NCI-H1417 treated with DMSO at 0.1 percent for 48 hours (cell line): ENCODE measurements at regions not wholly inside any gene's neighbourhood (a gene's known extent, or its start where the extent isn't known, plus 50 kb on each side); places are given as distances from the start of the nearest gene placed in this dataset.
"Not testable (repeated sequence)": the region's sequence is repeated elsewhere in the genome, so short reads cannot be mapped to it uniquely, and the experiment has no call there.

Experiments
- DNase-seq: peaks from one replicate; lab custom pipeline; 2025; lab: John Stamatoyannopoulos, UW

DNA sequence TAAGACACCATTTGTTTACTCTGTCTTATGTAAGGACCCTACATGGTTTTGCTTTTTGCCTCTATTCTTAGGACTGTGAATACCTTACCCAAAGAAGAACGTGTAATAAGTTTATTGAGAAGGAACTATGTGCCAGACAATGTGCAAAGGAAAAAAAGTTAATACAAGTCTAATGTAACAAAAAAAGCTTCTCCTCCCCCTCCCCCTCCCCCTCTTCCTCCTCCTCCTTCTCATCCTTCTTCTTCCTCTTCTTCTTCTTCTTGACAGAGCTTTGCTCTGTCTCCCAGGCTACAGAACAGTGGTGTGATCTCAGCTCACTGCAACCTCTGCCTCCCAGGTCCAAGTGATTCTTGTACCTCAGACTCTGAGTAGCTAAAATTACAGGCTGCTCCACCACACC lies 50.9 kb upstream of the MITF start:
- no peak for DNase-seq

DNA sequence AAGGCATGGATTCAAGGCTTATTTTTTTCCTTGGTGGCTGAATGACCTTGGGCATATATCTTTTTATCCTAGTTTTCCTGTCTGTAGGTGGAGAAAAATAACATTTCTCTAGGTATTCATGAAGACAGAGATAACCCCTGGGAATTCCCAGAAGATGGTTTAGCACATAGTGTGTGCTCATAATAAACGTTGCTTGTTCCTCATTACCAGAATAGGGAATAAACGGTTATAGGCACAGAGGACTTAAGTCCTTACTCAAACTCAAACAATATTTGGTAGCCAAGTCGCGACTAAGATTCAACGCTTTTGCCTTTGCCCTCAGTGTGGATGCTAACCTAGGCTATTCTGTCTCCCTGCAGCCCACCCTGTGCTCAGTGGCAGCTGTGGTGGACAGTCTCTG lies 51.6 kb upstream of the MITF start:
- DNase-seq: no peak

DNA sequence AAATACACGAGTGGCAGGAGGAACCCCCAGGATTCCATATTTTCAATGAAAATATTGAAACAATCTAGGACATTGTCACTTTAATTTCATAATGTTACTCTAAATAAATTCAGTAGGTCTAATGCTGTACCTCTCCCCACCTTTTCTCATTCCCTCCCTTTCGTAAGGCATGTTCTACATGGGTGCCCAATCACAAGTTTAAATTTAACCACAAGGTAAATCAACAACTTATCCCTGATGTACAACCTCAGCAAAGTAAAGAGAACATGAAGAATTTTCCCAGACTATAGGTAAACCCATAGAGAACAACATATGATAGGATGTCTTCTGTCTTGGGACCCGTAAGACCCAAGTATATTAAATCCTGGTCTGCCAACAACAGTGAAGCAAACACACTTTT lies 53.2 kb upstream of the MITF start:
- DNase-seq: no peak

DNA sequence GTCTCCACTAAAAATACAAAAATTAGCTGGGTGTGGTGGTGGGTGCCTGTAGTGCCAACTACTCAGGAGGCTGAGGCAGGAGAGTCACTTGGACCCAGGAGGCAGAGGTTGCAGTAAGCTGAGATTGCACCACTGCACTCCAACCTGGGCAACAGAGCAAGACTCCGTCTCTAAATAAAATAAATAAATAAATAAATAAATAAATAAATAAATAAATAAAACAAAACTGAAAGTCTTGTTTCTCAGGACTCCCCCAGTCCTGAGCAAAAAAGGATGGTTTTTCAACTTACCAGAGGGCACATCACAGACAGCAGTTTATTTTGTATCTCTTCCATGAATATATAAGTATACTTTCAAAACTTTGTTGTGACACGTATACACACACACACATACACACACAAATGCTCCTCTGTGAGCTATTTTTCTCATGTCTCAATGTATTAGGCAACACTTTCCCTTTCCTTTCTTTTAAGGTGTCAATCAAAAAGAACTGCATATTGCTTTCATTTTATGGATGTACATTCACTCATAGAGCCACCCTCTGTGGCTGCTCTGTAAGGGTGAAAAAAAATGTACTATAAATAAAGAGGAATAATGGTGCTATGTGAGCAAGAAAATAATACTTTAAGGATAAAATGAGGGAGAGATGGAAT lies 54.8 kb upstream of the MITF start:
- no peak for DNase-seq

DNA sequence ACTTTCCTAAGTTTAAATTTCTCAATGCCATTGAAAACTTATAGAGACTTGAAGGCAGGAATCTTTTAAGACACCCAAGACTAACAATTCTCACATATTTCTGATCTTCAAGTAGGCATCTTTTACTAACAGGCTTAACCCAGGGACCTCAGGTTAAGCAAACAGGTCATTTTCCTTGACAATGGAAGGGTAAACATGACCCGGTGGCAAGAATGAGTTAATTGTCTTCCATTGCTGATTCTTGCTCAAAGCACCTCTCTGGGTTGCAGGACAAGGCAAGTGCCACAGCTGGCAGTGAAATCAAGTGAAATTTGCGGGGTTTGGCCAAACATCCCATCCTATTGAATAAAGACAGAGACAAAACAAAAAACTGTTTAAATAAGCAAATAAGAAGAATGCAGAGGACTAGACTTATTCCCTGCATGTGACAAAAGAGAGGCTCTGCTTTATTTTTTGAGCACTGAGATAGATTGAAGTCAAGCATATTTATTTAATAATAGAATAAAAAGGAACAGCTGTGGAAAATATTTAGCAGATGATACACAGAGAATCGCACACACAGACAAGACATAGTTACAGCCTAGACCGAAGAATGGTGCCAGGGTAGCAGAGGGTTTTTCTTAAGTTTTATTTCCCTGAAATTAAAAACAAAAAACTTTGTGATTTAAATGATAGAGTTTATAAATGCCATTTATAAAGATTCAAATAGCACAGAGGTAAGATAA lies 56.0 kb upstream of the MITF start:
- no peak for DNase-seq

DNA sequence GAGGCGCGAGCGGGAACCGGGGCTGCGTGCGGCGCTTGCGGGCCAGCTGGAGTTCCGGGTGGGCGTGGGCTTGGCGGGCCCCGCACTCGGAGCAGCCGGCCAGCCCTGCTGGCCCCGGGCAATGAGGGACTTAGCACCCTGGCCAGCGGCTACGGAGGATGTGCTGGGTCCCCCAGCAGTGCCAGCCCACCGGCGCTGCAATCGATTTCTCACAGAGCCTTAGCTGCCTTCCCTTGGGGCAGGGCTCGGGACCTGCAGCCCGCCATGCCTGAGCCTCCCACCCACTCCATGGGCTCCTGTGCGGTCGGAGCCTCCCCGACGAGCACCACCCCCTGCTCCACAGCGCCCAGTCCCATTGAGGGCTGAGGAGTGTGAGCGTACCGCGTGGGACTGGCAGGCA lies 61.8 kb upstream of the MITF start:
- DNase-seq: not testable (repeated sequence)

DNA sequence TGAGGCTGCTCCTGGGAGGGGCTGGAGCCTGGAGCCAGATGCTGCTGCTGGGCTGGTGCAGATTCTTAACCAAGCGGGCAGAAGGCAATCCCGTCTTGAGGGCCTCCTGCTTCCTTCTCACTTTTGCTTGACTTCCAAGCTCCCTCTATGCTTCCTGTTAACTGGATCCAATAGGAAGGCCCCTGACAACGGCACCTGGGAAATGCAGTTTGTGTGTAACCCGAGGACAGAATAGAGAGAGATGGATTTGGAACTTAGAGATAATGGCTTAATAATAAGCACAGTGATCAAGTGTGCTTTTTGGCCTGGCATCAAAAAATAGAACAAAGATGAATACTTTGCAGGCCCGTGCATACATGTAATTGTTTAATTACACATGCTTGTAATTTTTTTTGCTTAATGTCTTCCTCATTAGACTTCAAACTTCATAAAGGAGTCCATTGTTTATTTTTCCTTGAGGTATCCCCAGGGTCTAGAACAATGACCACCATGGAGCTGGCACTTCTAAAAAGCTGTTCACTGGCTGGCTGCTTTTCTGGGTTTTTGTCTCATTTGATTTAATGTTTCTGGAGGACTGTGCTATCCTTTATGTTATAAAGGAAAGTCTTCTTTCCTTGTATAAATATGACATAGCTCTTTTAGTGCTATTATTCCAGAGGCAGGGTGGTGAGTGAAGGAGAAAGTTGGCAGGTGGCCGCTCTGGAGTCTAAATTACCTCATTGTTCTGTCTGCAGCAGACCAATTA lies 63.3 kb upstream of the MITF start:
- no peak for DNase-seq

DNA sequence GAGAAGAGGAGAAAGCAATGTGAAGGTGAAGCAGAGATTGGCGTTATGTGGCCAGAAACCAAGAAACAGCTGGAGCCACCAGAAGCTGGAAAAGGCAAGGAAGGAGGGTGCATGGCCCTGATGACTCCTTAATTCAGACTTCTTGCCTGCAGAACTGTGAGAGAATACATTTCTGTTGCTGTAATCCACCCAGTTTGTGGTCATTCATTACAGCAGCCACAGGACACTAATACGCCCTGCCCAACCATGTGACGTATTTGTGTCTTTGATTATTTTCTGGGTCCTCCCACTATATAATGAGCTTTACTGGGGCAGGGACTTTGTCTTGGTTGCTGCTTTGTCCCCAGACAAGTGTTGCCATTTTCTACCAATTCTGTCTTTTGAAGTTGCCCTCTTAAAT lies 64.5 kb upstream of the MITF start:
- no peak for DNase-seq

DNA sequence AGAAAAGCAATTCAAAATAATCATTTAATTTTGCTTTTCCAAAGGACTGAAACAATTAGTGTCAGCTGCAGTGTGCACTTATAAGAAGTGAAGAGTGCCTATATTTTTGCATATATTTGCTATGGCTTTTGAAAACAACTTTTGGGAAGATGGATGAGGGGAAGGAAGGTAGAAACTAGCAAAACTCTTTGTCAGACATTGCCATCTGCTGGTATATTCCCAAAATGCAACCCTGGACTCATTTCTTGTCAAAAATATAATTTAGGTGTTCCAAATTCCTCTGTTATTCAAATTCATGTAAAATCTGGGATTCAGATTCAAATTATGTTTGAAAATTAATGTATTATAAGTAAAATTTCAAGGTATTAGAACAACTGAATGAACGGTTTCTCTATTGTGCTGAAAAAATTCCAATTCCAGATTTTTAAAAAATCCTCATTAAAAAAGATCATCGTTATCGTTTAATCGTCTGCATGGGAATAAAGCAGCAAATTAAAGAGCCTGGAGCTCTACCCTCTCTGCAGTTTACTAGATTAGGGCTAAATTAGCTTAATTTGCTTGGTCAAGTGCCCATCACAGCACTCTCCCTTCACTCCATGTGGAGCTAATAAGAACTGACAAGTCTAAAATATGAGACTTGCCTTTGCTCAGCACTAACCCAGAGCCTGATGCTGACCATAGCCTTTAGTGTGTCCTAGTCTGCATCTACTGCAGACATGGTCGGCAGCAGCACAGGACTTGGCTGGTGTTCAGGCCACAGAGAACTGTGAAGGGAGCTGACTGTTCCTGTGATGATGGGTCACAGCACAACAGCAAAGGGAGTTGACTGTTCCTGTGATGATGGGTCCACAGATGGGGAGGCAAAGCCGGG lies 67.9 kb upstream of the MITF start:
- no peak for DNase-seq

DNA sequence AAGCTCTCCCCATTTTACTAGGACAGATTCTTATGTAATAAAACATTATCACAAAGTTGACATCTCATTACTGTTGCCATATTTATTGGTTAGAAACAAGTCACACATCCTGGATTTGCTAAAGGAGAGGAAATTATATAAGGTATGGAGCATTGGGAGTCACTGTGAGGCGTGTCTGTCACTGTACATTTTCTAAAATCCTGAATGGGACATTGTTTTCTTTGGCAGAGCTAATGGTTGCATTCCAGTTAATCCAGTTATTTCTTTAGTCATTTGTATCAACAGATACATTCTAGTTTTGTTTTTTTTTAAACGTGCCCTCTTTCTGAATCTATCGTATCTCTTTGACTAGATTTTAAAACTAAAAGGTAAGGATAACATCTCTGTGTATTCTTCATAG lies 70.2 kb upstream of the MITF start:
- DNase-seq: no peak

DNA sequence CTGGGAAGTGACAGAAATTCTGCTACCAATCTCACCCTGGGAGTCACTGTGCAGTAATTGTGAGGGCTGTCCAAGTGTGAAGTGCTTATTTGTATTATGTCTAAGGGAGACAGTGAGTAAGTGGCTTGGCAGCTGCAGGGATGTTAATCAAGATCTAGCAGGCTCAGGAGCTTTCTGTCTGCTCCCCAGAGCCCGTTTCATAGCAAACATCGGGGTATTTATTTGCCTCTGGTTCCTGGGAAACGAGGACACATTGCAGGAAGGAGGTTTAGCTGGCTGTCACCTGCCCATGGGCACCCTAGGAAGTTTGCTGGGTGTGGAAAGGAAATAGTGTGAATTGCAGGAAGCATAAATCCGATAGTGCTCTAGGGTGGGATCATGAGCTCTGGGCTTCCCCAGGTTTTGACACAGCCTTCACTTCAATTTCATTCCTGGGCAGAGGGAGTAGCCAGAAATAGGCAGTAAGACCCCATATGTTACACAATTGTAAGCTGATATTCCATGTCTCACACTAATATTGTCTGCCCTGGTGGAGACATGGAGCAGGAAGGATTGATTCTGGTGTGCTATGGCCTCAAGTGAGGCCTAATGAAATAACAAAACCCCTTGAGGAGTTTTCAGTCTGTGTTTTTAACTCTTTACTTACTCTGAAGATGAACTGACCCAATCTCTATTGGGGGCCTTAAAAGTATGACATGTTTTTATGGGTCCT lies 74.1 kb upstream of the MITF start:
- peak; percentile 61 for DNase-seq

DNA sequence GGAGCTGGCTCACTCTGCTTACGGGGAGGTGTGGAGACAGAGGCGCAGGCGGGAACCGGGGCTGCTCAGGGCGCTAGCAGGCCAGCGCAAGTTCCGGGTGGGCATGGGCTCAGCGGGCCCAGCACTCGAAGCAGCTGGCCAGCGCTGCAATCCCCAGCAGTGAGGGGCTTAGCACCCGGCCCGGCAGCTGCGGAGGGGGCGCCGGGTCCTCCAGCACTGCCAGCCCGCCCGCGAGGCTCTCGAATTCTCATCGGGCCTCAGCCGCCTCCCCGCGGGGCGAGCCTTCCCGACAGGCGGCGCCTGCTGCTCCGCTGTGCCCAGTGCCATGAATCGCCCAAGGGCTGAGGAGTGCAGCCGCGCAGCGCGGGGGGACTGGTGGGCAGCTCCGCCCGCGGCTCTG lies 78.6 kb upstream of the MITF start:
- no peak for DNase-seq

DNA sequence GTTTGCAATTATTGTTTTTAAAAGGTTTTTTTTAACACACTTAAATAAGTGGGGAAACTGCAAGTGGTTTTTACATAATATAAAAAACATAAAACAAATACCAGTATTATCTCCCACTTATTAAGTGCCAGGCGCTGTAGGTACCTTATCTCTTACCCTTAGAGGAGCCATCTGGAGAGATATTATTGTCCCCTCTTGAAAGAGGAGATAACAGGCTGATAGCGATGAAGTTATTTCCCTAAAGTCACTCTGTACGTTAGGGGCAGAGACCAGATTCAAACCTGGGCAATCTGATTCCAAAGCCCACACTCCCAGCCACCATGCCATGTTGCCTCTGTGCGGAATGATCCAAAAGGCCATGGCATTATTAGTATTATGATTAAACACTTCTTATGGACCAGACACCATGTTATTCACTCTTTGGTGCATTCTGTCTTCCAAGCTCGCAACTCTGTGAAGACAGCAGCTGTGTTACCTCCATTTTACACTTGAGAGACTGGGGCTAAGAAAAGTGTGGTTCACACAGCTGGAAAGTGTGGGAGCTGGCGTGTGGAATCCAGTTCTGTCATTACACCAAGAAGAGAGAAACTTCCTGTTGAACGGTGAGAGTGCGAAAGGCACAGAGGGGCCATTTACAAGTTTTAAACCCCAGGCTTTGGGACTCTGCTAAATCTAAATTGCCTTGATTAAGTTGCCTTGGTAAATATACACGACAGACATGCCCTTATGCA lies 79.9 kb upstream of the MITF start:
- DNase-seq: no peak

DNA sequence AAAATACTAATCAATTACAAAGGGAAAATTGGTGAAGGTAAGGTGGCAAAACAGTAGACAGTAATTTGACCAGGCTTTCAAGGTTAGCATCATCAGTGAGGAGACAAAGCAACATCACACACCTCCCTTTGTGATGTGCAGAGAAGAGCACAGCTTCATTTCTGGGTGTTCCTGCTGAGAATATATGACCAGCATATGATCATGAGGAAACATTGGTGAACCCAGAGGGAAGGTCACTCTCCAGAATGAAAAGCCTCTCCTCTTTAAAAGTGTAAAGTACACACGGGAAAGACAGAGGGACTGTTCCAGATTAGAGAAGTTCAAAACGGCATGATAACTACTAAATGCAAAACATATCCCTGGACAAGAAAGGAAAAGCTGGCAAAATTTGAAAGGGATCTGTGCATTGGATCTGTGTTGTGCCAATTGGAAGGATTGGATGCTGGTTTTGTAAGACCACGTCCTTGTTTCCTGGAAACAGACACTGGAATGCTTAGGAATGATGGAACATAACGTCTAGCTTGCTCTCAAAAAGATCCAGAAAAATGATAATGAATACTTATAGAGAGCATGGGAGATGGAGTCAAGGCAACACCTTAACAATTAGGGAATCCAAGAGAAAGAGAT lies 80.6 kb upstream of the MITF start:
- DNase-seq: no peak

DNA sequence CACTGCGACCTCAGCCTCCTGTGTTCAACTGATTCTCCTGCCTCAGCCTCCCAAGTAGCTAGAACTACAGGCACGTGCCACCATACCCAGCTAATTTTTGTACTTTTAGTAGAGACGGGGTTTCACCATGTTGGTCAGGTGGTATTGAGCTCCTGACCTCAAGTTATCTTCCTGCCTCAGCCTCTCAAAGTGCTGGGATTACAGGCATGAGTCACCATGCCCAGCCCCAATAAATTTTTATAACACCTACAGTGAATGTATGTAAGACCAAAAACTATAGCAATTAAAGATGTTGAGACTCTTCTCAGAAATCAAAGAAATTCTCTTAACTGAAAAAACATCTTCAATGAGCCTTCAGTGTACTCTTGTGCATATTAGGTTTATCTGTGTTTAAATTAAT lies 82.2 kb upstream of the MITF start:
- DNase-seq: not testable (repeated sequence)

DNA sequence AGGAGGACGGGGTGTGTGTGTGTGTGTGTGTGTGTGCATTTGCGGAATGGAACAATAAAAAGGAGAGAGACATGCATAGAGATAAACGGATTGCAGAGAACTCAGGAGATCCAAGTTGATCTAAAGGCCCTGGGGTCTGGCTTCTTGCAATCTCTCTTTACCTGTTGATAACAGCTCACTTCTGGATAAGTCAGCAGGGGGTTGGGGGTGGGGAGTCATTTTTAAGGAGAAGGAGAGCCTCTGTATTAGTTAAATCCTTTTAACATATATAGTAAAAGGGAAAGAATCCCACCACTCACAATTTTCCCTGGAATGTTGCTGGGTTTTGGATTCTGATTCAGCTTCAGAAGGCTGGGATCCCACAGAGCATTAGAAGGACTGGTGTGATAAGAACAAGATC lies 87.5 kb upstream of the MITF start:
- no peak for DNase-seq

DNA sequence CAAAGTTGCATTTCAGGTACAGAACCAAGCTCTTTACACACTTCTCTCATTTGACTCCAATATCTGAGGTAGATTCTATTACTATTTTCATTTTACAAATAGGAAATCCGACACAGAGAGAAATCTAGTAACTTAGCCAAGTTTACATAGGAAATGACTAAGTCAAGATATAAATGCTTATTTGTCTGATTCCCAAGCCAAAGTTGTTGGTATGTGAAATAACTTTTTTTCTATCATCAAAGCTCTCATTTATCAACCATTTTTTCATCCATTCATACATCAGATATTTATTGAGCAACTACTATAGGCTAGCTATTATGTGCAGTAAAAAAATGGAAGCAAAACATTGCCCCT lies 89.2 kb upstream of the MITF start:
- no peak for DNase-seq

DNA sequence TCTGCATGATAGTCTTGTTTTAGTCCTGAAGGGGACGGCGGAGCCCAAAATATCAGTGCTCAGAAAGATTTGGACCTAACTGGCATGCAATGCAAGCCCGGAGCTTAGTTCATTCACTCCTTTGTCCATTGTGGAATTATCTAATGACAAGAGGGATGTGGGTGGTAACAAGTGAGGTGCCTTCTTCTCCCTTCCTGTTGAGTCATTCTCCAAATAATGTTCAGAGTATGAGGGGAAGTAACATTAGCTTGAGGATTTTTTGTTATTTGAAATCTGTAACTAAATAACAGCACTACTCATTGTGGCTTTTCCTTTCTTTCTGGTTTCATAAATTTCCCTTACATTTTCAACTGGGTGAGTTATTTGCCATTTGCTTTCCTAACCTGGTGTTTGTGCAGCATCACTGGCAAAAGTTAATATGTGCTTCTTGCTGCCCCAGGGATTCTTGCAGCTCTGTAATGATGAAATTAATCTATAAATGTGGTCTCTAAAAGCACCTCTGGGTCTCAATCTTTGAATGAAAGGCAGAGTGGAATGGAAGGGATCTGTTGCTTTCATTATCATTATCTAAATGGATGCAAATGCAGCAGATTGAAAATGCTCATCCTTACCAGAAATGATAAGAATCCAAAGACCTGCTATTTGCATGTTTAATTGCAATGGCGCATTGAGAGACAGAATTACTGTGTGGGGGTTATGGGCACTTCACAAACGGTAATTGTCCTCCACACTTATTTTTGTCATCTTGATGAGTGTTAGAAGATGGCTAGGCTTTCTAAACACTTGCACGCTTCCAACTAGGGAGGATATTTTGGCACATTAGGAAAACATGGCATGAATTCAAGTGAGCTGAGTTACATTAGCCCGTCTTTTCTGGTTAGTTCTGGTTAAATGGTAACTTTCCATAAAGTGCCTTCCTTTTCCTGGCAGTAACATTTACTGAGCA lies 89.9 kb upstream of the MITF start:
- no peak for DNase-seq

DNA sequence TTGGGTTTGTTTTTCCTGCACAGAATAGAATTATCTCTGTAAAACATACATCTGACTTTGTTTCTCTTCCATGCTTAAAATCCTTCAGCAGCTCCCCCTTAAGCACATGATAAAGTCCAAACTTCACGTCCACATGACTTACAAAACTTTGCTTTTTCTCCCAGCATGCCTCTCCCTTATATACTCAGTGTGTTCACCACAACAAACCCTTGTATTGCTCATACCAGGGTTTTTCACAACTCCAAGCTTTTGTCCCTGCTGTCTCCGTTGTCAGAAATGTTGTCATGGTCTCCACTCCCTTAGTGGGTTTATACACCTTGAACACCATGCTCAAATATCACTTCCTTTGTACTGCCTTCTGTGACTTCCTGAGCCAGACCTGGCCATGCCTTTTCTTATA lies 91.1 kb upstream of the MITF start:
- DNase-seq: no peak
